Spleen (tissue), 7 donors: ENCODE measurements at regions not wholly inside any gene's neighbourhood (a gene's known extent, or its start where the extent isn't known, plus 50 kb on each side); places are given as distances from the start of the nearest gene placed in this dataset.

Experiments
- POLR2A ChIP-seq, 3 donors: fragments of 450-650 bp; IDR thresholded peaks; one replicate each; pipeline ENCODE4 v1.5.1; 2017; ENCODE audit warnings: antibody characterized with exemption in 3 of 3, mild to moderate bottlenecking in 1 of 3
- TF ChIP-seq, protein P1 (sequence below), 11 experiments: fragments of 200-600 bp in 7 of 11; fragments of 450-650 bp in 4 of 11; sonication (generic) in 4 of 11; IDR thresholded peaks in 8 of 11; conservative IDR thresholded peaks in 3 of 11; 1 replicate in 7 of 11; 2 replicates in 4 of 11; pipeline versions ENCODE4 v1.4.0 to v1.8.0; 2016 to 2021; ENCODE audit warnings: antibody characterized with exemption in 11 of 11, inconsistent platforms in 4 of 11, mild to moderate bottlenecking in 1 of 11
- donor health status: DM: no; HTN: no; CAD: no; lungs with moderate emphysema.
- donor health status: DM: no; HTN: no; CAD: no.
- donor health status: DM: no; HTN: no; CAD: no.

GRCh38 chr3:89002191-89002590 is 105.2 kb upstream of the EPHA3 start:
- TF ChIP-seq POLR2A (IDR thresholded peaks at IDR 0.05) = no peak
- TF ChIP-seq, protein P1, sequence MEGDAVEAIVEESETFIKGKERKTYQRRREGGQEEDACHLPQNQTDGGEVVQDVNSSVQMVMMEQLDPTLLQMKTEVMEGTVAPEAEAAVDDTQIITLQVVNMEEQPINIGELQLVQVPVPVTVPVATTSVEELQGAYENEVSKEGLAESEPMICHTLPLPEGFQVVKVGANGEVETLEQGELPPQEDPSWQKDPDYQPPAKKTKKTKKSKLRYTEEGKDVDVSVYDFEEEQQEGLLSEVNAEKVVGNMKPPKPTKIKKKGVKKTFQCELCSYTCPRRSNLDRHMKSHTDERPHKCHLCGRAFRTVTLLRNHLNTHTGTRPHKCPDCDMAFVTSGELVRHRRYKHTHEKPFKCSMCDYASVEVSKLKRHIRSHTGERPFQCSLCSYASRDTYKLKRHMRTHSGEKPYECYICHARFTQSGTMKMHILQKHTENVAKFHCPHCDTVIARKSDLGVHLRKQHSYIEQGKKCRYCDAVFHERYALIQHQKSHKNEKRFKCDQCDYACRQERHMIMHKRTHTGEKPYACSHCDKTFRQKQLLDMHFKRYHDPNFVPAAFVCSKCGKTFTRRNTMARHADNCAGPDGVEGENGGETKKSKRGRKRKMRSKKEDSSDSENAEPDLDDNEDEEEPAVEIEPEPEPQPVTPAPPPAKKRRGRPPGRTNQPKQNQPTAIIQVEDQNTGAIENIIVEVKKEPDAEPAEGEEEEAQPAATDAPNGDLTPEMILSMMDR (IDR thresholded peaks at IDR 0.05 in 8 of 11, conservative IDR thresholded peaks at IDR 0.05 in 3 of 11) = no peak
